Stimulated activated CD4-positive, alpha-beta T cell treated with anti-CD3 and anti-CD28 coated beads, Interleukin-15, amount 100 ng/mL, for 1 hour (primary cell): ENCODE measurements at regions not wholly inside any gene's neighbourhood (a gene's known extent, or its start where the extent isn't known, plus 50 kb on each side); places are given as distances from the start of the nearest gene placed in this dataset.
"Not testable (repeated sequence)": the region's sequence is repeated elsewhere in the genome, so short reads cannot be mapped to it uniquely, and the experiment has no call there.

Experiments used
- DNase-seq, 2 donors: peaks; one replicate each; pipeline ENCODE4 v3.0.0-alpha.2; 2020; ENCODE audit warnings: low read depth in 1 of 2, low spot score in 1 of 2

DNA sequence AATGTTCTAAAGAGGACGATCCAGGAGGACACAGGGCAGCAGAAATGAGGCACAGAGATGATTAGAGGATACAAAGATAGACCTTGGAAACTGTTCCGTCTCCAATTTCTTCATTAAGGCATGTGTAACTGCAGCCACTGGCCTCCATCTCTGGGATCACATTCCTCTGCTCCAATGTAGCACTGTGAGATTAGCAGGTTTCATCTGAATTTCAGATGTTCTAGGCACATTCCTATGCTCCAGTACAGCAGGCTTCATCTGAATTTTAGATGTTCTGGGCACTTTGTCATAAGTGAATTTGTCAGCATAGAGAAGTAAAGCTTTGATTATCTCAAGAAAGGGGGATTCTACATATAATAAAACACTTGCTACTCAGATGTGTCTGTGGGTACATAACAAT lies 671.4 kb downstream of the MTRR start:
- no peak for DNase-seq

DNA sequence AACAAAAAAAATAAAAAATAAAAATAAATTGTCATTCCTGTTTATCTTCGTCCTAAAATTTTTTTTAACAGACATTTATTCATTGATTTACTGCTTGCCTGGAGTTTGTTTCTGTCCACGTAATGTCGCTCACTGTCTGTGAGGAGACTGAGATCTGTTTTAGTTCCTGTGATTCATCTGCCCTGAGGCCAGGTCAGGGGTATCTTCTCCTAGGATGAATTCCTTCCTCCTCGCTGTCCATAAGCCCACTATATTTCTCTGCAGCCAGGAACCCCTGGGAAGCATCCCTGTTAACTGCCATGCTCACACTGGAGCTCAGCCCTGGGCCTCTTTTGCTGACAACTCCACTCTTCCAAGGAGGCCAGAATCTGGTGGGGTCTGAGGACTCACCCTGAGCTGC lies 682.0 kb downstream of the MTRR start:
- no peak for DNase-seq

DNA sequence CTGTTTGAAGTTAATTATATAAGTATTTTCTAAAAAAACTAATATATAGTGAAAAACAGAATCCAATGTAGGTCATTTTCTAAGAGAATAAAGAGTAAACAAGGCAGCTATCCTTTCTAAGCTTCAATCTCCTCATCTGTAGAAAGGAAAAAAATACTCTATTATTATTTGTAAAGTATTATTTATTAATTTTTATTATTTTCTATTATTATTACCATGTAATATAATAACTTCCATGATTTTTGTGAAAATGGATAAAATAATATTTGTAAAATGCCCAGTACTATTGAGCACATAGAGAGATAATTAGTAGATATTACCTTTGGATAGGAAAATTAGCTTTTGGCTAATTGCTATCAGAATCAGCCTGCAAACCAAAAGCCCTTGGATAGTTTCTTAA lies 684.4 kb downstream of the MTRR start:
- no peak for DNase-seq

DNA sequence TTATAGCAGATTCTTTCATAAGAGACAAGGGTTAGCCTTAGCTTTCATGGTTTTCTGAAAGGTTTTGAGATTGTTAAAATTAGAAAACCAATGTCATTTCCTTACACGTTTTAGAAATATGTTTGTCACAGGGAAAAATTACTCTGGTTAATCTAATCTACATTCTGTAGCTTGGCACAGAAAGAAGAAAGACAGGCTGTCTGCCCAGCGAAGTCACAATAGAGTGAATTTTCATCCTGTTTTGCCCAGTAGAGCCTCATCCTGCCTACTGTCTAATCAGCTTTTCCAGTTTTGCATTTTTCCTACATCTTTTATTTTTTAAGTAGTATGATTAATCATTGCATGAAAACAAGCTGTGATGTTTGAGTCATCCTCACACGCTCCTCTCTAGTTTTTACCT lies 688.8 kb downstream of the MTRR start:
- no peak for DNase-seq

DNA sequence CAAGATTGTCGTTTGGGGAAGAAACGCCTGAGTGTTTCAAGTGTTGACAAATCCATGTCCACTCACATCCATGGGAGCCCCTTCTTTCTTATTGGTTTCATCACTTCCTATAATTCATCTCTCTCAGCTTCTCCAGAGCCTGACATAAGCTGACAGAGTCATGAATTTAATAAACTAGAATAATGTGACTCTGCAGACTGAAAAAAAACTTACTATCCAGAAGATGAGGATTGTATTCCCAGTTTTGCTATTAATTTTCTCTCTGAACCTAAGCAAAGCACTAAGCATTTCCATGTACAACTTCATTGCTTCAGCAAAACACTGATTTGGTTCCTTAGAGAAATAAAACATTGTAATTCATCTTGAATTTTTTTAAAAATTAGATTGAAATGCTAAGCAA lies 691.8 kb downstream of the MTRR start:
- no peak for DNase-seq

DNA sequence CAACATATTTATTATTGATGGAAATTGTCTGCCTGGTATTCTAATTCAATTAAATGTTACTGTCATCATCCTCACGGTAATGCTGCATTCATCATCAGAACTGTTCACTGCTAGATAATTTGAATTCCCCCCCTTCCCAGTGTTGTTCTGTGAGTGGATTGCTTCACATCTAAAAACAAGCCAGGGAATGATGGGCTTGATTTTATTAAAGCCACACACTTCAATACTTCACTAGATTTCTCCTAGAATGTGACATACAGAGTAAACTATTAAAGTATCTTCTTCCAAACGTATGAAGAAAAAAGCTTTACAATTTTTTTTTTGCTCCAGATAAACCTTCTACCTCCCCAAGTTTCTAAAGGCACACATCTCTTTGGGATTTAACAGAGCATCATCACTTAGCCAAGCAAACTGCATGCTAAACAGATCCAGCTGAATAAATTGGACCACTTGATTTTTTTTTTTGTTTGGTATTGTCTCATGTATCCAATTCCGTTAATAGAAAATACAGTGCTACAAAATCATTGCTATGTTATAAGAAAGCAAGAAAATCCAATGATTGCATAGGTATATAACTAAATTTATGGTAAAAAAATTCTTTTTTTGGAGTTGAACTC lies 692.4 kb downstream of the MTRR start:
- DNase-seq: no peak

DNA sequence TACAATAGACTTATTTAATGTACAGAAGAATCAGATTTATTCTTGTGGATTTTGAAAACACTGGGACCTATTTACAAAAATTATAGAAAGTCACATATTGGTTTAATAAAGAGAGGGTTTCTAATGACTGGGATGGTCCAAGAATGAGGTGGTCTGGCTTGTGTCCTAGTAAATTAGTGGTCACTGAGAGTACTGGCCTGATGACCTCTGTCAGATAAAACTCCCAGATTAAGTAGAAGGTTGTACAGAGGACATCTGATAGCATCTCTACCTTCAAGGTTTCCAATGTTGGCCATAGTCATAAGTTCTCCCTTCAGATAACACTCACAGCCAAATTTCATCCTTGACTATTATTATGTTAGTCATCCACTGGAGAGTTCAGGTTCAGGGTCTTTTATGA lies 692.9 kb downstream of the MTRR start:
- DNase-seq: no peak

DNA sequence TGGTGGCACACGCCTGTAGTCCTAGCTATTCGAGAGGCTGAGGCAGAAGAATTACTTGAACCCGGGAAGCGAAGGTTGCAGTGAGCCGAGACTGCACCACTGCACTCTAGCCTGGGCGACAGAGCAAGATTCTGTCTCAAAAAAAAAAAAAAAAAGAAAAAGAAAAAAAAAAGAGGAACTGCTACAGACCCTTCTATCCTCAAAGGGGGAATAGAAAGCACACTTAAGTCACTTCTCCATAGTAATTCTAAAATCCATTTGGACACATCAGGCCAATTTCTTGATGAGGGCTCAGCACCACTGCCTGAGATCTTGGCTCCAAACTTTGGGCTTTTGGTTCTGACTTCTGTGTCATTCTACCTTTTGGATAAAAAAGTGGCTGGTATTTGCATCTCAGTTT lies 694.6 kb downstream of the MTRR start:
- DNase-seq: not testable (repeated sequence)

DNA sequence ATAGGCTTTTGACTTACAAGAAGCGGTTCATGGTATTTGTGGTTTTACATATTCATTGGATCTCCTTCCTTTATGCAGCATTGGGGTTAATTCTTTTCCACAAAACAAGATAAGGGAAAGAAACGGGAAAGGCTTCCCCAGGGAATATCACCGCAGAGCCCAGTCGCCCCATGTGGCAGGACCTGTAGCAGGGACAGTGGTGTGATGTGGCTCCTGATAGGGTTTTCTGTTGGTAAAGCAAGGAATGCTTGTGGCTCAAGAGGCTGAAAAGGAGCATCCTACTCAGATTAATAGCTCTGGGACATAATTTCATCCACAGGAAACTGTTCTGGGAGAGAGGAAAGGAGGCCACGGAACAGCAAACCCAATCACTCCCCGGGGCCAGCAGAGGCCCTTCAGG lies 699.9 kb downstream of the MTRR start:
- DNase-seq: no peak

DNA sequence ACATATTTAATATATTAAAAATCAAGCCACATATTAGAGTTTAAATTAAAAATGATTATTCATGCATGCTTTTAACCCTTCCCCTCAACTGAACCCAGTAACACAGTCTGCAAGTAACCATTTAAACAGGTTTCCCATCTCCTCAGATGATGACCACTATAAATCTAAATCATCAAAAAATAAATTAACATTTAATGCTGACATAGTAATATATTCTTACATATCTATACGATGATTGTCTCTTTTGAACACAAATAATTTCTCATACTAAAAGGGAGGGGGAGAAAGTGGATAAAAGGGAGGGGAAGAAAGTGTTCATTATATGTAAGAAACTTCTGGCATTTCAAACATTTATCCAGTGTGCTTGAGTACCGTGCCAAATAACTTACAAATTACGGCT lies 701.6 kb downstream of the MTRR start:
- no peak for DNase-seq

DNA sequence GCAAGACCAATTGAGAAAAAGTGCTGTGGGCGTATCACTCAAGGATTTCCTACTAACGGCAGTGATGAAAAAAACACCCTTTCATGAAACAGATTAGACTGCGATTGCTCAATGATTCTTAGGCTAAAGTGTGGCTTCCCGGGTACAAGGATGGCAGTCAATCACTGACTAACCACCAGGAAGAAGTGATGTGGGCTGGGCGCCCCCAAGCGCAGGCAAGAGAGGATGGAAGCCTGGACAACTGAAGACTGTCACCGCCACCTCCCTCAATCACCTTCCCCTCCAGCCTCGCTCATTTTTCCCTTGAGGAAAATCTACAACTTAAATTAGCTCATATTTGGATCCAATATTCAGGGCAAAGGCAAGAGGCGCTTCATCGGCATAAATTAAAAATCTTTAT lies 707.2 kb downstream of the MTRR start:
- DNase-seq: no peak

DNA sequence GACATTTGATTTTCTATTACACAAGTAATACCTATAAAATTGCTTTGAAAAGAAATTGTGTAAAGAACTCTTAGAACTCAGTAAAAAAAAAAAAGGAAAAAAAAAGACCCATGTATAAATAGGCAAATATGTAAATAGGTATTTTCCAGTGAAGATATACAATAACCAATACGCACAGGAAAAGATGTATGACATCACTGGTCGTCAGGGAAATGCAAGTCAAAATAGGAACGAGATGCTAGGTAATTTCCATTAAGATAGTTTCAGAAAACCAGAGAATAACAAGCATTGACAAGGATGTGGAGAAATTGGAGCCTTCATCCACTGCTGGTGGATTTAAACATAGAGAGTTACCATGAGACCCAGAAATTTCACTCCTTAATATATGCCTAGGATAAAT lies 708.8 kb downstream of the MTRR start:
- no peak for DNase-seq

DNA sequence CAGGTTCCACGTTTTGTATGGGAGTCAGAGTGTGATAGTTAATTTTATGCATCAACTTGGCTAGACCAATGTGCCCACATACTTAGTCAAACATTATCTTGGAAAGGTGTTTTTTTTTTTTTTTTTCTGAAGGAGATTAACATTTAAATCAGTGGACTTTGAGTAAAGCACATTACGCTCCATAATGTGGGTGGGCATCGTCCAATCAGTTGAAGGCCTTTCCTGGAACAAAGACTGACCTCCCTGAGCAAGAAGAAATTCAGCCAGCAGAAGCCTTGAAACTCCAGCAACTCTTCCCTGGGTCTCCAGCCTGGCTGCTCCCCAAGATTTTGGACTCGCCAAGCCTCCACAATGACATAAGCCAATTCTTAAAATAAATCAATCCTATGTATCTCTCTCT lies 711.4 kb downstream of the MTRR start:
- DNase-seq: no peak

DNA sequence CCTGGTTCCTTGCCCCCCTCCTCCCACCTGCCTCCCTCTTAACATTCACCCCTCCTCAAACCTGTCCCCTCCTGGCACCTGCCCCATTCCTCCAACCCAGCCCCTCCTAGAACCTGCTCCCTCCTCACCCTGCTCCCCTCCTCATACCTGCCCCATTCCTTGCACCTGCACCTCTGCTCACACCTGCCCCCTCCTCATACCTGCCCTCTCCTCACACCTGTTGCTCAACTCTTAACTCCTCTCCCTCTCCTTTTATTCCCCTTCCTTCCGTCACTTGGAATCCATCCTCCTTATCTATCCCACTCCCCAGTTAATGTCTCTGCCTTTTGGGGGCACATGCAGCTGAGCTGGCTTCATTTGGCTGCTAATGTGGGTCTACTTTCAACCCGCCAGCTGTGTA lies 712.1 kb downstream of the MTRR start:
- no peak for DNase-seq

DNA sequence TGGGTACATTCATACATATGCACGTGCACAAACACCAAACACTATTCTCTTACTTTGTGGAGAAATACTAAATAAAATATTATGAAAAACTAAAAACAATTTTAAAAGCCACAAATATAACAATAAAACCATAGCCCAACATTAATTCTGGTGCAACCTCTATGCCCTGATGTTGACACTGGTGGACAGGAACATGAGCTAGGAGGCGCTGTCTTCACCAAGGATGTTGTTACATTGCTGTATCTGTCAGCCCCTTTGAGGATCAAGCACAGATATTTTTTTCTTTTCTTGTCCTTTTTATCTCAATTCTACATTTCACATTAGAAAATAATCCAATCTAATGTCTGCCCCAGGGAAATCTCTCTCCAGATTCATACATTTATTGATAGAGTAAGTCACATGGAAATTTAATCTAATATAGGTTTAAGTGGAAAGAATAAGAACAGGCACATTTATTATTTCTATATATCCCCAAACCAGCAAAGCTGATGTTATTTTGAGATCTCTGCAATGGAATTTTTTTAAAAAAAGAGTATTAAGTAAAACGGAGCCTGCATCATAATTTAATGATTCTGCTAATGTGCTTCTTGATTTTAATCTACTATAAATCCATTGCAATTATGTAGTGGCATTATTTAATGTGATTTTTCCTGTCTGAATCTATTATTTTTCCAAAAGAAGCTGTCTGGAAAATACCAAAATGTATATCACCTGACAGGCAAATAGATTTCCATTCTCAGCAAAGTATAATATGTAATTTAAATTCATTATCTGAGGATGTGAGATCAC lies 716.5 kb downstream of the MTRR start:
- DNase-seq: no peak

DNA sequence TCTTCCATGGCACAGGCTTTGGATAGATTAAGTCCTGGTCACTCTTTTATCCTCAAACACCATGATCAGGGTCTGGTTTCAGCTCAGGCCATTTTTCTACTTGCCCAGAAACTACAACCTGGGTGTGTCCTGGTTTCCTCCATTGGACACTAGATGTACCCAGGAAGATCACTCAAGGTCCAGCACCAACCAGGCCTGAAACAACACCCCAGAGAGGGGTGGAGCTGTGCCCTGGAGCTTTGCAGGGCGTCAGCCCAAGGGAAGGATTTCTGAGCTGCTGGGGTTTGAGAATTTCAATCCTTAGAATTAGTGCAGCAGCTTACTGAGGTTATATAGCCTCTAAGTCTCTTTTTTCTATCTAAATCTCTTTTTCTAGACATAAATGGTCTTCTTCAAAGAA lies 722.0 kb downstream of the MTRR start:
- no peak for DNase-seq

DNA sequence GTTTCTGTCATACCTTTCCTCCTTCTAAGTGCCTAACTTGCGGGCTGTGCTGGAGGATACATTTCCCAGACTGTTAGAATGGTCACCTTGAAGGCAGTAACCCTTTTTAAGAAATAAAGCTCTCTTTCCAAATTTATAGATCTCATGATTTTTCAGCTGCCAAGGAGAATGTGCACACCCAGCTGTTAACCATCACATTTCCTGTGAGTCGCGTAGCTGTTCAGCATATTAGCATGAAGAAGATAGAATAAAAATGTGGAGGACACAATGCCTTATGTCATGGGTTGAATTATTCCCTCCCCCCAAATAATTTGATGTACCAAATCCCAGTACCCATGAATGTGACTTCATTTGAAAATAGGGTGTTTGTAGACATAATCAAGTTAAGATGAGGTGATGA lies 729.4 kb downstream of the MTRR start:
- no peak for DNase-seq

DNA sequence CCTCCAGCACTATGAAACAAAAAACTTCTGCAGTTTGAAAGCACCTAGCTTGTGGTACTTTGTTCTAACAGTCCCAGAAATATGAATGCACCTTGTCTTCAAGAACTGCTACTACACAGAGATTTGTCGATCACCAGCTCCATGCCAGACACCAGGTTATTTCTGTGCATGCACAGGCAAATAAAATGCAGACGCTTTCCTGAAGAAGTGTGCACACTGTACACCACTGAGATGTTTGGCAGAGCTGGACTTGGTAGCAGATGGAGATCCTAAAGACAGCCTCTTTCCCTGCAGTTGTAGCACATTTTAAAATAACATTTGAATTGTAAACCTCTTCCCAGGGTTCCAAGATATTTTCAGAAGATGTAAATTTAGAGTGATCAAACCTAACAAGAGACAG lies 730.0 kb downstream of the MTRR start:
- no peak for DNase-seq

DNA sequence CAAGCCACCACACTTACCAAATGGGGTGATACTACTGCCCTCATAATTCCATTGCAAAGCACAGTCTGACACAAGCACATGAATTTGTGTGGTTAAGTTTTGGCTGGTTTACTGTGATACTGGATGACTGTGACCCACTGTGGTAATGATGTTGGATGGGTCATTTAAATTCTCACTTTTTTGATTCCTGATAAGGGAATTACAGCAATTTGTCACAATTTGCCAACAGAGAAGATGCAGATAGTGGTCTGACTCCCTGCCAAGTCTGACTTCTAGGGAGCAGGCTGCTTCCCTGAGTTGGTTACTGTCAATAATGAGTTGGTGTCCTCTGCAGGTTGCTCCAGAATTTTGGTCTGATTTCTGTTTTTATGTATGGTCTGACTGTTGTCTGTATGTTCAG lies 731.9 kb downstream of the MTRR start:
- no peak for DNase-seq

DNA sequence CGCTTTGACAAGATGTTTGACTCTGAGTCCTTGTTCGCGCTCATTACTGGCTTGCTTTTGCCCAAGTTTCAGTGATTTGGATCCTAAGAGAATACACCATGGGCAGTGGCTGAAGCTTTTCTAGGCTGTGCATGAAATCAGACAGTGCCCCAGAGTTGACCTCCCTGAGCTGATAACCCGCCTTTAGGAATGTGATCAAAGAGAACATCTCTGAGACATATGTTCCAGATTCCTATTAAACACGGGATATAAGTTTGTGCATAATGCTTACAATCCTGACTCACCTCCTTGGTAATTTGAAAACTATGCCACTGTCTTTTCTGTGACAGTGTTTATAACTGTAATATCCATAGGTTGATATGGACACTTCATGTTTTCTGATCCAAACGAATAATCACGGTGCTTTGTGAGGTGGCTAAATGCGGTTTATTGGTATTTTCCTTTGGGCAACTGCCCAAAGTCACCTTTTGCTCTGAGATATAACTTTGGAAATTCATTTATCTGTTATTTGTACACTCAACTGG lies 732.9 kb downstream of the MTRR start:
- no peak for DNase-seq

DNA sequence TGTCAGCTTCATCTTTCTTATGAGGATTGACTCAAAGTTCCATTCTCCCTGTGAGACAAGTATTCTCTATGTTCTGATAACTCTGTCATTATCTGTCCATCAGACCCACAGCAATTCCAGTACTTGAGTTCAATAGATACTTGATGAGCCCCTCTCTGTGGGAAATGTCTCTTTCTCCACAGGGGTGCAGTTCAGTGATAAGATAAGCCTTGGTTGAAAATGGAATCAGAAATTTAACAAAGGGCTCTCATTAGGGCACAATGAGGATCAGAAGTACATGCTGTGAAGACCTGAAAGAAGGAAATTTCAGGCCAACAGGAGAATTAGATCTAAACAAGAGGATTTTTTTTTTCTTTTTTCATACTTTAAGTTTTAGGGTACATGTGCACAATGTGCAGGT lies 737.3 kb downstream of the MTRR start:
- DNase-seq: no peak

DNA sequence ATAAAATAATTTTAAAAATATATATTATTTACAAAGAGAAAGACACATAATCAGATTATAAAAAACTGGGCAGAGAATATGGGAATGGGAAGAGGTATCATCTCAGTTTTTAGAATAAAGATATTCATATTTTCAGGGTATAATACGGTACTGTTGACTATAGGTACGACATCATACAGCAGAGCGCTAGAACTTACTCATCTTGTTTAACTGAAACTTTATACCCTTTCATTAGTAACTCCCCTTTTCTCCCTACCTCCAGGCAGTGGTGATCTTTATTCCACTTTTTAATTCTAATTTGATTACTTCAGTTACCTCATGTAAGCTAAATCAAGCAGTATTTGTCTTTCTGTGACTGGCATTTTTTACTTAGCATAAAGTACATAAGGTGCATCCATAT lies 742.1 kb downstream of the MTRR start:
- no peak for DNase-seq

DNA sequence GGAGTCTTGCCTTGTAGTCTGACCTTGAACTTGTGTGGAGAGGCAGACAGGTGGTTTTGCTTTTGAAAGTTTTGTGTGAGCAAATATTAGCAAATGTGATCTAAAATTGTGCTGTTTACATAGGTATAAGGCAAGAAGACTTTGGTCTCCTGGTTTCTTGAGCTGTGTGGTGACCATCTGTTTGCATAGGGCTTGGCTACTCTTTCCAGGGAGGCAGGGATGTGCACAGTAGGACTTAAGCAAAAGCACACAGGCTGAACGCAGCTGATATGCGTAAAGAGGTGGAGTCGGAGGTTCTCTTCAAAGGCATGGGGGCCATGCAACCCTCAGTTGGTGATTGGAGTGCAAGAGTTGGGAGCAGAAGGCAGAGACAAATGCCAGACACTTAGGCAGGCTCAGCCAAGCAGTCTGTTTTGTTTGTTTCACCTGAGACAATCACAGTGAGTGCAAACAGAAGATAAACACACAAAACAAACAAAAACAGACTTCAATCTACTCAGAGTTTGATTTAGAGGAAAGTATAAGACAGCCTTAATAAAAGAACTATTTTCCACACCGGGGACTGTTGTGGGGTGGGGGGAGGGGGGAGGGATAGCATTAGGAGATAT lies 744.2 kb downstream of the MTRR start:
- no peak for DNase-seq
